NB4 (cell line): ENCODE measurements at regions not wholly inside any gene's neighbourhood (a gene's known extent, or its start where the extent isn't known, plus 50 kb on each side); places are given as distances from the start of the nearest gene placed in this dataset.

Experiments used
- CTCF ChIP-seq: IDR thresholded peaks from one replicate; pipeline ENCODE4 v1.5.1; 2012; ENCODE audit warnings: low read depth, low read length
- POLR2A ChIP-seq: IDR thresholded peaks from 2 replicates; pipeline ENCODE4 v1.6.1; 2011; ENCODE audit warnings: mild to moderate bottlenecking; ENCODE audit not compliant: insufficient read length; ENCODE audit errors: extremely low read depth

- TF ChIP-seq CTCF (no peak), POLR2A (no peak)
Observed at GRCh38 chr5:116640236-116640635, 65.6 kb upstream of the SEMA6A start.
